NCI-H128 (cell line): ENCODE measurements at regions not wholly inside any gene's neighbourhood (a gene's known extent, or its start where the extent isn't known, plus 50 kb on each side); places are given as distances from the start of the nearest gene placed in this dataset.
"Not testable (repeated sequence)": the region's sequence is repeated elsewhere in the genome, so short reads cannot be mapped to it uniquely, and the experiment has no call there.

ENCODE experiments used
- DNase-seq: peaks from one replicate; lab custom pipeline; 2025; ENCODE audit not compliant: unreplicated experiment; lab: John Stamatoyannopoulos, UW

- DNase-seq = no peak
Observed at GRCh38 chr13:111411919-111412650, 91.6 kb downstream of the TEX29 start.

- DNase-seq = no peak
Observed at GRCh38 chr13:111413407-111414187, 93.2 kb downstream of the TEX29 start.

- DNase-seq = no peak
Observed at GRCh38 chr13:111414341-111414740, 93.9 kb downstream of the TEX29 start.

- DNase-seq = no peak
Observed at GRCh38 chr13:111415246-111415645, 94.8 kb downstream of the TEX29 start.

- DNase-seq = no peak
Observed at GRCh38 chr13:111415765-111416164, 95.3 kb downstream of the TEX29 start.

- no peak for DNase-seq
Observed at GRCh38 chr13:111418101-111418500, 97.7 kb downstream of the TEX29 start.

GRCh38 chr13:111420113-111420876 lies 99.9 kb downstream of the TEX29 start:
- DNase-seq = no peak

DNA sequence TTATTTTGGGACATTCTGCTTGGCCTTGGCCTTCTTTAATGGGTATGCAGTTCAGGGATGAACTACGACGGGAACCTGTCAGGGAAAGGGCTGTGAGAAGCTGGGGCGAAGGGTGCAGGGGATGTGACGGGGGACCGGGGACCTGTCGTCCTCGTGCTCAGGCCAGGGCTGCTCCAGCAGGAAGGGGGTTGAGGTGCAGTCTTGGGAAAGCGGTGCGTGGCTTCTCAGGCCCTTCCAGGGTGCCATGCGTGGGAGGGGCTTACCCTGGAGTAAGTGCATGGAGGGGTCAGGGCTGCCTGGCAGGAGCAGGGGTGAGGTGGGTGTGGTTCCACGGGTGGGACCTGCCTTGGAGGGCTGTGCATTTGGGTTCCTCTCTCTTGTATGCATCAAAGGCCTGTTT lies 100.8 kb downstream of the TEX29 start:
- DNase-seq = no peak

DNA sequence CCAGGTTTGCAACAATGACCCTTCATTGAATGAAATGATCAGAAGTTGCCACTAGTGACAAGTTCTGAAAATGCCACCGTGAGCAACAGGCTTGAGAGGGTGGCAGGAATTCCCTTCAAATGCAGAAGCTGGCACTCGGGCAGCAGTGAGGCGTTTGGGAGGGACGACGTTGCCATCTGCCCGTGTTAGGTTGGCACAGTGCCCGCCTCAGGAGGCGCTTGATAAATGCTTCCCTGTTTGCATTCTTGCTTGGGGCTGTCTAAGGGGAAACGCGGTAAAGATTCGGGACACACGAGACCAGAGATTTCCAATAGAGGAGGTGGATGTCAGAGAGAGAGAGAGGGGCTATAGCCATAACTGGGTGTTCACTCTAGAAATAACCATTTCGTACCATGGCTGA lies 101.9 kb downstream of the TEX29 start:
- DNase-seq = no peak

DNA sequence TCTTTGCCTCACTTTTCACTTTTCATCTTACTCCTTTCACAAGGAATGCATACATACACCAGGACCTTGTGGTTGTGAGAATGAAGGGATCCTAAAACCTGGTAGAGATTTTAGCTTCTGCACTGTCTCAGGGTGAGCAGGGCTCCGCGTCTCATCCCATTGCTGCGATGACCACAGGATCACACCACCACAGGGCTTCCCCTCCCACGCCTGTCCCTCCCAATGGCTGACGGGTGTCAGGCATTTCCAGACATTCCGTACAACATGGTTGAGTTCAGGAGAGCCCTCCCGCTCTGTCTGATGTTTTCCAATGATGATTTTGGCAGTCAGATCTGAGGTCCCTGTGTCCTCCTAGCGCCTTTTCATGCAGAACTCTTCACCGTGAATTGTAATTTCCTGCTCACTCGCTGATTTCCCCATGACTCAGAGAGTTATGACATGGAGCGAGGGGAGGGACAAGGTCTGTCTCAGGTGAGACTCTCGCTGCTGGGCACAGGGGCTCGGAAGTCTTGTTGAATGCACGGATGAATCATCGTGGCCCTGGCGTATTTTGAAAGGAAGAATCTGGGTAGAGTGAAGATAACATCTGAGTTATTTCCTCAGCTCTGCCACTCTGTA lies 102.8 kb downstream of the TEX29 start:
- no peak for DNase-seq

DNA sequence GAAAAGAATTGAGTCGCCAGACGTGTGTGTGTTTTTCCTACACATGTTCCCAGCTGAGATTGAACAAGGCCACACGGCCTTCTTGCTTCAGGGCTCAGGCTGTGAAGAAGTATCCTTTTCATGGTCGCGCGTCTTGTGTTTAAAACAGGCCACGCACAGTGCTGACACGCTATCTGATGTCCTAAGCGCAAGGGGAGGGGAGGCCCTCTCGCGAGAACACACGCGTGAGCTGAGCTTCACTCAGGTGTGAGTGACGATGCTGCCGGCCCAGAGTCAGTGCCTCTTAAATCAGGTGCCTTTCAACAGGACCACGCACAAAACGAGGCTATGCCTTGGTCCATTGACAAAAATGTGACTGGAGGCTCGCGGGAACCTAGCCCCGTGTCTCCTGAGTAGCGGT lies 103.7 kb downstream of the TEX29 start:
- DNase-seq = no peak

DNA sequence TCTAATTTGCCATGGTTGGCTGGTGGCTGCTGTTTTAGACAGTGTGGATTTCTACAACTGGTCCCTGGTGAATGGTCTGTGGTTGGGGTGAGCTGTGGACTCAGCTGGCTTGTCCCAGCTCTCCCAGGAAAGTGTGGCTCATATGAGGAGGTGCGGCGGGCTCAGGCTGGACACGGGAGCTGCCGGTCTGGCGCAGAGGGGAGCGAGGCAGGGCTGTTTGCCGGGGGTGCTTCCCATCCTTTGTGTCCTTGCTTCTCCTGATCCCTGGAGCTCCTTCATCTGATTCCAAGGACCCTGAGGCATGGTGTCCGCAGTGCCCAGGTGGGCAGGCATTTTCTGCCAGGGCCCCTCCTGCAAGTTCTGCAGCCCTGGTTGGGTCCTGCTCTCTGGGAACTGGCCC lies 104.9 kb downstream of the TEX29 start:
- DNase-seq = no peak

GRCh38 chr13:111429064-111429558 lies 108.7 kb downstream of the TEX29 start:
- no peak for DNase-seq

GRCh38 chr13:111431206-111431605 lies 110.8 kb downstream of the TEX29 start:
- DNase-seq = peak; percentile 11

GRCh38 chr13:111434578-111435159 lies 114.2 kb downstream of the TEX29 start:
- no peak for DNase-seq

GRCh38 chr13:111436446-111436845 lies 116.0 kb downstream of the TEX29 start:
- no peak for DNase-seq

- no peak for DNase-seq
Observed at GRCh38 chr13:111437417-111437816, 117.0 kb downstream of the TEX29 start.

GRCh38 chr13:111437856-111438547 lies 117.6 kb downstream of the TEX29 start:
- no peak for DNase-seq

DNA sequence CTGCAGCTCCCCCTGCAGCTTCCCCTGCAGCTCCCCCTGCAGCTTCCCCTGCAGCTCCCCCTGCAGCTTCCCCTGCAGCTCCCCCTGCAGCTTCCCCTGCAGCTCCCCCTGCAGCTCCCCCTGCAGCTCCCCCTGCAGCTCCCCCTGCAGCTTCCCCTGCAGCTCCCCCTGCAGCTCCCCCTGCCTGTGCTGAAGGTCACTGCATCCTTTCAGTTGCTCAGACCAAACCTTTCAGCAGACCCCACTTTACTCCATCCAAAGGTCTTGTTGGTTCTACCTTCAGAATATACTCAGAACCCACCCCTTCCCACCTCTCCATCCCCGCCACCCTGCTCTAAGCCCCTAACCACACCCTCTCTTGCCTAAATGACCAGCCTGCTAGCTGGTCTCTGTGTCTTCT lies 120.0 kb downstream of the TEX29 start:
- not testable (repeated sequence) for DNase-seq

GRCh38 chr13:111443981-111444380 lies 123.5 kb downstream of the TEX29 start:
- DNase-seq = no peak
